Fibroblast of lung (primary cell): ENCODE measurements at regions not wholly inside any gene's neighbourhood (a gene's known extent, or its start where the extent isn't known, plus 50 kb on each side); places are given as distances from the start of the nearest gene placed in this dataset.
A peak's percentile ranks its signal among the peaks of the same experiment; 100 is the strongest.

Experiments
- DNase-seq, 2 donors: peaks; one replicate each; pipeline versions ENCODE4 v3.0.0 to v3.0.0-alpha.2; 2010; ENCODE audit warnings: low read depth in 2 of 2
- H2AFZ ChIP-seq: 2 replicates; pipeline ENCODE4 v1.5.1; 2012; ENCODE audit warnings: low read length, control low read depth, inconsistent platforms
- H3K27ac ChIP-seq: 2 replicates; pipeline ENCODE4 v1.5.1; 2011; ENCODE audit warnings: low read length, control low read depth; ENCODE audit not compliant: insufficient read depth
- H3K27me3 ChIP-seq: 2 replicates; pipeline ENCODE4 v1.5.1; 2011; ENCODE audit warnings: mild to moderate bottlenecking, low read length; ENCODE audit not compliant: control insufficient read depth, insufficient read depth
- H3K36me3 ChIP-seq: 2 replicates; pipeline ENCODE4 v1.5.1; 2011; ENCODE audit warnings: low read length; ENCODE audit not compliant: control insufficient read depth, insufficient read depth
- H3K4me1 ChIP-seq: 2 replicates; pipeline ENCODE4 v1.5.1; 2011; ENCODE audit warnings: low read length; ENCODE audit not compliant: control insufficient read depth, insufficient read depth; ENCODE audit errors: extremely low read depth
- H3K4me2 ChIP-seq: 2 replicates; pipeline ENCODE4 v1.5.1; 2011; ENCODE audit warnings: low read length, control low read depth; ENCODE audit not compliant: insufficient read depth; ENCODE audit errors: extremely low read depth
- H3K4me3 ChIP-seq, 4 experiments: fragments of 200-600 bp in 1 of 4; sonication (generic) in 1 of 4; replicated peaks in 1 of 4; 2 replicates each; pipeline ENCODE4 v1.5.1; 2011 to 2016; ENCODE audit warnings: low read length in 4 of 4, low read depth in 3 of 4, mild to moderate bottlenecking in 3 of 4, control low read depth in 2 of 4, inconsistent platforms in 1 of 4, mixed read lengths in 1 of 4; ENCODE audit not compliant: insufficient read depth in 1 of 4; ENCODE audit errors: control extremely low read depth in 1 of 4
- H3K79me2 ChIP-seq: 2 replicates; pipeline ENCODE4 v1.5.1; 2012; ENCODE audit warnings: mild to moderate bottlenecking, low read length, inconsistent platforms; ENCODE audit not compliant: control insufficient read depth, insufficient read depth
- H3K9ac ChIP-seq: 2 replicates; pipeline ENCODE4 v1.5.1; 2011; ENCODE audit warnings: mild to moderate bottlenecking, low read length, control low read depth; ENCODE audit not compliant: insufficient read depth
- H3K9me3 ChIP-seq: 2 replicates; pipeline ENCODE4 v1.5.1; 2012; ENCODE audit warnings: low read depth, low read length; ENCODE audit not compliant: control insufficient read depth, insufficient read depth
- H4K20me1 ChIP-seq: 2 replicates; pipeline ENCODE4 v1.5.1; 2011; ENCODE audit warnings: low read length; ENCODE audit not compliant: control insufficient read depth, insufficient read depth; ENCODE audit errors: extremely low read depth
- CTCF ChIP-seq, 2 donors: IDR thresholded peaks in 1 of 2; conservative IDR thresholded peaks in 1 of 2; 1 replicate in 1 of 2; 2 replicates in 1 of 2; pipeline ENCODE4 v1.5.1; 2011 to 2012; ENCODE audit warnings: low read length in 2 of 2, control low read depth in 1 of 2, inconsistent platforms in 1 of 2, low read depth in 1 of 2, mild to moderate bottlenecking in 1 of 2
- EZH2 ChIP-seq: IDR thresholded peaks from 2 replicates; pipeline ENCODE4 v1.5.1; 2012; ENCODE audit warnings: low read length, control low read depth, mild to moderate bottlenecking; ENCODE audit errors: missing control alignments

- Histone ChIP-seq H3K27me3 (no peaks in the 10 kb centered on the region), H3K4me3 (no peak overlapping the region), H3K36me3 (no peaks in the 10 kb centered on the region), H3K9me3 (no peaks in the 10 kb centered on the region), H2AFZ (no peak overlapping the region), H3K4me2 (no peak overlapping the region), H3K79me2 (no peaks in the 10 kb centered on the region), H3K4me1 (peaks cover 13% of the 10 kb centered on the region), H4K20me1 (no peaks in the 10 kb centered on the region), H3K9ac (no peak overlapping the region), H3K27ac (no peak overlapping the region)
- no peak for DNase-seq
- TF ChIP-seq EZH2 = no peak
- TF ChIP-seq CTCF (conservative IDR thresholded peaks at IDR 0.05 in 1 of 2, IDR thresholded peaks at IDR 0.05 in 1 of 2; ENCODE audit: low read depth in 1 of 2, low read length in 2 of 2) = no peak
These were observed 269.3 kb downstream of the UQCRFS1 start for GRCh38 chr19:28943651-28944050.

- H3K36me3 ChIP-seq = no peaks in the 10 kb centered on the region
- no peaks in the 10 kb centered on the region for H3K79me2 ChIP-seq
- TF ChIP-seq CTCF (conservative IDR thresholded peaks at IDR 0.05 in 1 of 2, IDR thresholded peaks at IDR 0.05 in 1 of 2; ENCODE audit: low read depth in 1 of 2, low read length in 2 of 2) = no peak
- no peak for TF ChIP-seq EZH2
- H2AFZ ChIP-seq = no peak overlapping the region
- no peaks in the 10 kb centered on the region for H3K9me3 ChIP-seq
- no peak for DNase-seq
- H3K9ac ChIP-seq = no peak overlapping the region
- no peak overlapping the region for H3K4me2 ChIP-seq
- peaks cover 13% of the 10 kb centered on the region for H3K4me1 ChIP-seq
- H3K27me3 ChIP-seq = no peaks in the 10 kb centered on the region
- no peak overlapping the region for H3K4me3 ChIP-seq
- H3K27ac ChIP-seq = peak overlapping the region; percentile 50
- no peaks in the 10 kb centered on the region for H4K20me1 ChIP-seq
These were observed 271.1 kb downstream of the UQCRFS1 start for GRCh38 chr19:28941833-28942232.

DNA sequence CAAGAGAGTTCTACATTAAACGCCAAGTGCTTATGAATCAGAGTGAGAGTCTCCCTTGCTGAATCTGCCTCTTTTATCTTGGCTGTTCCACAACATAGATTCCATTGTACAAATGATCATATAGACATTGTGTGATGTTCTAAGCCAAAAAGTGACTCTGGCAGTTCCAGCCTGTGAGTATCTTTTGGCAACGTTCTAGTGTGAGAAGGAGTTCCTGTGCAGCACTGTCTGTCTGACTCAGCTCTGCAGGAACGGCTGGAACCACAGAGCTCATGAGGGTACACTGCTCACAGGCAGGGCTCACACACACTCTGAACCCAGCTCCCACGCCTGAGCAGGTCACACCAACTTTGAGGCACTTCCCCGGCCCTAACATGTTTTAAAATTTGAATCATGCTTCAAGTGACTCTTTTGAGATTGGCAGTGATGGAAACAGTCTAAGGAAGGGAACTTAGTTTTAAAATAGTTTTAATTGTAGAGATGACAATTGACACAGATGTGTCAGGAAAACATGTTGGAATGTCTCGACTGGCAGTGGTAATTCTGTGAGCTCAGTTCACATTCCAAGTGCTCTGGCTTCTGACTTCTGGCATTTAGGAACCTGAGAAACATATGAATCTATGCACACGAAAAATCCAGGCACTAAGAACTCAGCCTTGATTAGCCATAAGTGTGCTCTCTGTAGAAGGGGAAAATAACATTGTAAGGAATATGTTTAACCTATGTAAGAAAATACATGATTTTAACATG, 272.0 kb downstream of the UQCRFS1 start:
- Histone ChIP-seq H4K20me1 (no peaks in the 10 kb centered on the region), H3K4me3 (no peak overlapping the region), H3K36me3 (no peaks in the 10 kb centered on the region), H3K9me3 (no peaks in the 10 kb centered on the region), H3K27me3 (no peaks in the 10 kb centered on the region), H2AFZ (no peak overlapping the region), H3K4me2 (peak overlapping the region; percentile 4), H3K4me1 (peaks cover 13% of the 10 kb centered on the region), H3K27ac (peak overlapping the region; percentile 50), H3K79me2 (no peaks in the 10 kb centered on the region), H3K9ac (no peak overlapping the region)
- peak; percentile 1 to 49 for DNase-seq
- no peak for TF ChIP-seq CTCF (conservative IDR thresholded peaks at IDR 0.05 in 1 of 2, IDR thresholded peaks at IDR 0.05 in 1 of 2; ENCODE audit: low read depth in 1 of 2, low read length in 2 of 2)
- no peak for TF ChIP-seq EZH2
